ENCODE measurements at regions not wholly inside any gene's neighbourhood (a gene's known extent, or its start where the extent isn't known, plus 50 kb on each side); places are given as distances from the start of the nearest gene placed in this dataset.

DNA sequence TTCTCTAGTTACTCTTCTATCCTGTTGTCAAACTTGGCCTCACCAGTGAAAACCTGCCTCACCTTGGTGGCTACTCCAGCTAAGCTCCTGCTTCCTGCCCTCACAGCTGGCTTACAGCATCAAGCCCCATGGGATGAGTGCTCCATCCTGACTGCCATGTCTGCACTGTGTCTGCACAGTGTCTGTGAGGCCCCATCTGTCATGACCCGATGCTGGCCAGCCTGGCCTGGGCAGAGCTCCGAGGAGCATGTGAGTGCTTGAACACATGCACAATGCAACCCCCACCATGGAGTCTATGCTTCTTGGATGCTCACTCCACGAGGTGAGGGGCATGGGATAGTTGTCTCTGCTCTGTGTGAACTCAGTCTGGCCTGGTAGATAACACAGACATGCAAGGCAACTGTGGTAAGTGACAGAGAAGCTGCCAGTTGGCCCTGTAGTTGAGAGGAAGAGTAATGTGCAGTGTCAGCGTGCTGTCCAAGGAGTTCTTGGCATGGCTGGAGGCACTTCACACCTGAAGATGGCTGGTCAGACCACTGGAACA, 207.1 kb upstream of the ZNF32 start:
- no peak for FAIRE-seq
- Histone ChIP-seq H3K9me1 (ENCODE audit: control insufficient read depth, extremely low read depth, insufficient read depth, low read length) (no peaks in the 10 kb centered on the region), H3K9ac (ENCODE audit: control insufficient read depth, extremely low read depth, insufficient read depth, low read length) (no peak overlapping the region), H4K20me1 (ENCODE audit: control insufficient read depth, extremely low read depth, insufficient read depth, low read length) (no peaks in the 10 kb centered on the region), H3K9me3 (ENCODE audit: control insufficient read depth, low read depth, low read length) (no peaks in the 10 kb centered on the region), H3K79me2 (ENCODE audit: control insufficient read depth, insufficient read depth, low read length) (no peaks in the 10 kb centered on the region), H3K4me2 (ENCODE audit: control insufficient read depth, extremely low read depth, insufficient read depth, low read depth, low read length) (no peak overlapping the region), H3K27ac (ENCODE audit: control insufficient read depth, insufficient read depth, low read length) (no peak overlapping the region), H2AFZ (ENCODE audit: control insufficient read depth, low read length) (no peak overlapping the region), H3K27me3 (ENCODE audit: control insufficient read depth, extremely low read depth, insufficient read depth, low read length) (no peaks in the 10 kb centered on the region), H3K36me3 (ENCODE audit: control insufficient read depth in 2 of 2, extremely low read depth in 1 of 2, insufficient read depth in 2 of 2, low read length in 2 of 2) (no peaks in the 10 kb centered on the region), H3K4me3 (ENCODE audit: control insufficient read depth in 2 of 3, extremely low read depth in 1 of 3, insufficient read depth in 2 of 3, low read depth in 1 of 3, low read length in 3 of 3) (no peak overlapping the region), H3K4me1 (ENCODE audit: control insufficient read depth, extremely low read depth, insufficient read depth, low read length) (peaks cover 11% of the 10 kb centered on the region)
- no peak for TF ChIP-seq EZH2 (IDR thresholded peaks at IDR 0.05; ENCODE audit: low read length)
- TF ChIP-seq, protein P1, sequence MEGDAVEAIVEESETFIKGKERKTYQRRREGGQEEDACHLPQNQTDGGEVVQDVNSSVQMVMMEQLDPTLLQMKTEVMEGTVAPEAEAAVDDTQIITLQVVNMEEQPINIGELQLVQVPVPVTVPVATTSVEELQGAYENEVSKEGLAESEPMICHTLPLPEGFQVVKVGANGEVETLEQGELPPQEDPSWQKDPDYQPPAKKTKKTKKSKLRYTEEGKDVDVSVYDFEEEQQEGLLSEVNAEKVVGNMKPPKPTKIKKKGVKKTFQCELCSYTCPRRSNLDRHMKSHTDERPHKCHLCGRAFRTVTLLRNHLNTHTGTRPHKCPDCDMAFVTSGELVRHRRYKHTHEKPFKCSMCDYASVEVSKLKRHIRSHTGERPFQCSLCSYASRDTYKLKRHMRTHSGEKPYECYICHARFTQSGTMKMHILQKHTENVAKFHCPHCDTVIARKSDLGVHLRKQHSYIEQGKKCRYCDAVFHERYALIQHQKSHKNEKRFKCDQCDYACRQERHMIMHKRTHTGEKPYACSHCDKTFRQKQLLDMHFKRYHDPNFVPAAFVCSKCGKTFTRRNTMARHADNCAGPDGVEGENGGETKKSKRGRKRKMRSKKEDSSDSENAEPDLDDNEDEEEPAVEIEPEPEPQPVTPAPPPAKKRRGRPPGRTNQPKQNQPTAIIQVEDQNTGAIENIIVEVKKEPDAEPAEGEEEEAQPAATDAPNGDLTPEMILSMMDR (optimal IDR thresholded peaks at IDR 0.05 in 1 of 3, IDR thresholded peaks at IDR 0.05 in 1 of 3, conservative IDR thresholded peaks at IDR 0.05 in 1 of 3; ENCODE audit: extremely low read depth in 1 of 3, insufficient read depth in 2 of 3, low read length in 3 of 3), result no peak
- dilution Hi-C loops (cut with MboI; ENCODE audit: extremely low pct_ligation_motif_present, low sequenced_read_pairs), result no loop called here
- no peak for DNase-seq (ENCODE audit: low read depth, low spot score)

DNA sequence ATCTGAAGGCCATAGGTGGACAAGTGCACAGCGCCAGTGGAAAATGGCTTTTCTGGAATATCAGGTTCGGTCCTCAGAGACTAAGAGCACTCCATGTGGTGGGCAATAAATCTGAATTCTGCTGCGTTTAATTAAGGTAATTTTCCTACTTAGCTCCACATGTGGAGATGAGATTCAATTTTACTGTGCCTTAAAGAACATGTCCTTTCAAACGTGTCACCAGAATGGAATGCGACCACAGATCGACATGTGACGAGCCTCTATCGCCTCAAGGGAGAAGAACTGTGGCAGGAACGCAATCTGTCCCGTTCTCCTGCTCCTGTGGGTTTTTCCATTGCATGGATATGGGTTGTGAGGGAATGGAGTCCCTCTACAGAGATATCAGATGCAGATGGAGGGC, 205.3 kb upstream of the ZNF32 start:
- Histone ChIP-seq H3K4me2 (ENCODE audit: control insufficient read depth, extremely low read depth, insufficient read depth, low read depth, low read length) (no peak overlapping the region), H3K27ac (ENCODE audit: control insufficient read depth, insufficient read depth, low read length) (no peak overlapping the region)

More for the DNA sequence above, 205.3 kb upstream of the ZNF32 start:
- Histone ChIP-seq H3K36me3 (ENCODE audit: control insufficient read depth in 2 of 2, extremely low read depth in 1 of 2, insufficient read depth in 2 of 2, low read length in 2 of 2) (no peaks in the 10 kb centered on the region), H3K4me3 (ENCODE audit: control insufficient read depth in 2 of 3, extremely low read depth in 1 of 3, insufficient read depth in 2 of 3, low read depth in 1 of 3, low read length in 3 of 3) (no peak overlapping the region), H3K9ac (ENCODE audit: control insufficient read depth, extremely low read depth, insufficient read depth, low read length) (no peak overlapping the region), H3K4me1 (ENCODE audit: control insufficient read depth, extremely low read depth, insufficient read depth, low read length) (peaks cover 11% of the 10 kb centered on the region), H2AFZ (ENCODE audit: control insufficient read depth, low read length) (no peak overlapping the region), H3K79me2 (ENCODE audit: control insufficient read depth, insufficient read depth, low read length) (no peaks in the 10 kb centered on the region), H4K20me1 (ENCODE audit: control insufficient read depth, extremely low read depth, insufficient read depth, low read length) (no peaks in the 10 kb centered on the region), H3K9me1 (ENCODE audit: control insufficient read depth, extremely low read depth, insufficient read depth, low read length) (no peaks in the 10 kb centered on the region), H3K9me3 (ENCODE audit: control insufficient read depth, low read depth, low read length) (no peaks in the 10 kb centered on the region), H3K27me3 (ENCODE audit: control insufficient read depth, extremely low read depth, insufficient read depth, low read length) (no peaks in the 10 kb centered on the region)
- FAIRE-seq, result no peak
- dilution Hi-C loops (cut with MboI; ENCODE audit: extremely low pct_ligation_motif_present, low sequenced_read_pairs), result no loop called here
- peak; percentile 30 for DNase-seq (ENCODE audit: low read depth, low spot score)
- TF ChIP-seq, protein P1 (optimal IDR thresholded peaks at IDR 0.05 in 1 of 3, IDR thresholded peaks at IDR 0.05 in 1 of 3, conservative IDR thresholded peaks at IDR 0.05 in 1 of 3; ENCODE audit: extremely low read depth in 1 of 3, insufficient read depth in 2 of 3, low read length in 3 of 3), result no peak
- TF ChIP-seq EZH2 (IDR thresholded peaks at IDR 0.05; ENCODE audit: low read length), result no peak
